ENCODE measurements at regions not wholly inside any gene's neighbourhood (a gene's known extent, or its start where the extent isn't known, plus 50 kb on each side); places are given as distances from the start of the nearest gene placed in this dataset.

GRCh38 chr1:60861961-60862567, 220.3 kb upstream of the NFIA start:
- TF ChIP-seq, protein P1, sequence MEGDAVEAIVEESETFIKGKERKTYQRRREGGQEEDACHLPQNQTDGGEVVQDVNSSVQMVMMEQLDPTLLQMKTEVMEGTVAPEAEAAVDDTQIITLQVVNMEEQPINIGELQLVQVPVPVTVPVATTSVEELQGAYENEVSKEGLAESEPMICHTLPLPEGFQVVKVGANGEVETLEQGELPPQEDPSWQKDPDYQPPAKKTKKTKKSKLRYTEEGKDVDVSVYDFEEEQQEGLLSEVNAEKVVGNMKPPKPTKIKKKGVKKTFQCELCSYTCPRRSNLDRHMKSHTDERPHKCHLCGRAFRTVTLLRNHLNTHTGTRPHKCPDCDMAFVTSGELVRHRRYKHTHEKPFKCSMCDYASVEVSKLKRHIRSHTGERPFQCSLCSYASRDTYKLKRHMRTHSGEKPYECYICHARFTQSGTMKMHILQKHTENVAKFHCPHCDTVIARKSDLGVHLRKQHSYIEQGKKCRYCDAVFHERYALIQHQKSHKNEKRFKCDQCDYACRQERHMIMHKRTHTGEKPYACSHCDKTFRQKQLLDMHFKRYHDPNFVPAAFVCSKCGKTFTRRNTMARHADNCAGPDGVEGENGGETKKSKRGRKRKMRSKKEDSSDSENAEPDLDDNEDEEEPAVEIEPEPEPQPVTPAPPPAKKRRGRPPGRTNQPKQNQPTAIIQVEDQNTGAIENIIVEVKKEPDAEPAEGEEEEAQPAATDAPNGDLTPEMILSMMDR (conservative IDR thresholded peaks at IDR 0.05) = no peak
- peaks cover 3% of the 10 kb centered on the region for H3K27me3 Mint-ChIP-seq

GRCh38 chr1:60859111-60859510, 223.2 kb upstream of the NFIA start:
- H3K9me3 Mint-ChIP-seq = no peaks in the 10 kb centered on the region
- H3K27me3 Mint-ChIP-seq = peaks cover 9% of the 10 kb centered on the region
- no peak overlapping the region for H3K4me3 Mint-ChIP-seq
- no peak for DNase-seq (ENCODE audit: extremely low spot score, unreplicated experiment)
- TF ChIP-seq, protein P1 (conservative IDR thresholded peaks at IDR 0.05) = no peak
- no peaks in the 10 kb centered on the region for H3K36me3 Mint-ChIP-seq
- H3K27ac Mint-ChIP-seq = no peak overlapping the region
- H3K4me1 Mint-ChIP-seq (ENCODE audit: unreplicated experiment) = peaks cover 15% of the 10 kb centered on the region

More at GRCh38 chr1:60861961-60862567, 220.3 kb upstream of the NFIA start:
- no peak for DNase-seq (ENCODE audit: extremely low spot score, unreplicated experiment)
- H3K4me1 Mint-ChIP-seq (ENCODE audit: unreplicated experiment) = peaks cover 15% of the 10 kb centered on the region
- no peaks in the 10 kb centered on the region for H3K9me3 Mint-ChIP-seq
- no peak overlapping the region for H3K4me3 Mint-ChIP-seq
- H3K36me3 Mint-ChIP-seq = no peaks in the 10 kb centered on the region
- no peak overlapping the region for H3K27ac Mint-ChIP-seq

DNA sequence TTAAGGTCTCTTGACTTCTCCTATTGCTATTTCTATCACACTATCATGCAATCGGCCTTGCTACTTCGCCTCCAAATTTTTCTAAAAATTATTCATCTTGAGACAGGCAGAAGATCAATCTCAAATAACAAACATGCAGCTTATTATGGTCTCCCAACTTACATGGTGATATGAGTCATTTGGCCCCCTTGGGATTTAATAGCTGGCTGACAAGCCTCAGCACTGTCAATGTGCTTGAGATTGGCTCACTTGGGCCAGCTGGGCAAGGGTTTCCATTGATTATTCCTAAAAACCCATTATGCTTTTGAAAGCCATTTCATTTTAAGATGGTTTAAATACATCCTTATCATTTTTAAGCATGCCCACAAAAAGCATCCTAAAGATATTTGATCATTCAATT, 224.5 kb upstream of the NFIA start:
- no peak for DNase-seq (ENCODE audit: extremely low spot score, unreplicated experiment)
- no peak overlapping the region for H3K4me3 Mint-ChIP-seq
- peaks cover 6% of the 10 kb centered on the region for H3K27me3 Mint-ChIP-seq
- no peaks in the 10 kb centered on the region for H3K36me3 Mint-ChIP-seq
- H3K27ac Mint-ChIP-seq = no peak overlapping the region
- H3K9me3 Mint-ChIP-seq = no peaks in the 10 kb centered on the region
- H3K4me1 Mint-ChIP-seq (ENCODE audit: unreplicated experiment) = peaks cover 14% of the 10 kb centered on the region
- TF ChIP-seq, protein P1 (conservative IDR thresholded peaks at IDR 0.05) = no peak

DNA sequence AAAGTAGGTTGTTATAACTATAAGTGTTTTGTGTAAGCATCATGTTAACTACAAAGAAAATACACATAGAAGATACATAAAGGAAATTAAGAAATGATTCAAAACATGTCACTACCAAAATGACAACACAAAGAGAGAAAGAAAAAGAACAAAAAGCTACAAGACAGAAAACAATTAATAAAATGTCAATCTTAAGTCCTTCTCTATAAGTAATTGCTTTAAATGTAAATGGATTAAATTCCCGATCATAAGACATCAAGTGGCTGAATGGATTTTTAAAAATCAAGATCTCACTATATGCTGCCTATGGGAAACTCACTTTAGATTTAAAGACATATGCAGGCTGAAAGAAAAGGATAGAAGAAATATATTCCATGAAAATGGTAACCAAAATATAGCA, 232.3 kb upstream of the NFIA start:
- no peak for DNase-seq (ENCODE audit: extremely low spot score, unreplicated experiment)
- peaks cover 4% of the 10 kb centered on the region for H3K9me3 Mint-ChIP-seq
- H3K27ac Mint-ChIP-seq = no peak overlapping the region
- H3K27me3 Mint-ChIP-seq = peaks cover 3% of the 10 kb centered on the region
- peaks cover 4% of the 10 kb centered on the region for H3K36me3 Mint-ChIP-seq
- peaks cover 15% of the 10 kb centered on the region for H3K4me1 Mint-ChIP-seq (ENCODE audit: unreplicated experiment)
- H3K4me3 Mint-ChIP-seq = no peak overlapping the region
- TF ChIP-seq, protein P1 (conservative IDR thresholded peaks at IDR 0.05) = no peak

DNA sequence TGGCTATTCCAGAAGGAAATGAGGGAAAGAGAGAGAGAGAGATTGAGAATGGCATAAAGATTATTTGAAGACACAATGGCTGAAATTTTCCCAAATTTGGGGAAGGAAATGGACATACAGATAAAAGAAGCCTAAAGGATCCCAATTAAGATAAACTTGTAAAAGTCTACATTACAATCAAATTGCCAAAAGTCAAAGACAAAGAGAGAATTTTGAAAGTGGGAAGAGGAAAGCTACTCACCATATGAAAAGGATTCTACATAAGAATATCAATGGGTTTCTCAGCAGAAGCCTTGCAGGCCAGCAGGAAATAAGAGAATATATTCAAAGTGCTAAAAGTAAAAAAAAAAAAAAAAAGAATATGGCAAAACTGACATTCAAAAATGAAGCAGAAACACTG, 233.0 kb upstream of the NFIA start:
- no peaks in the 10 kb centered on the region for H3K27me3 Mint-ChIP-seq
- no peak for DNase-seq (ENCODE audit: extremely low spot score, unreplicated experiment)
- H3K4me1 Mint-ChIP-seq (ENCODE audit: unreplicated experiment) = peaks cover 15% of the 10 kb centered on the region
- peaks cover 4% of the 10 kb centered on the region for H3K9me3 Mint-ChIP-seq
- TF ChIP-seq, protein P1 (conservative IDR thresholded peaks at IDR 0.05) = no peak
- H3K36me3 Mint-ChIP-seq = peaks cover 4% of the 10 kb centered on the region
- H3K27ac Mint-ChIP-seq = no peak overlapping the region
- H3K4me3 Mint-ChIP-seq = no peak overlapping the region
